Smooth muscle cell (in vitro differentiated cells): ENCODE measurements at regions not wholly inside any gene's neighbourhood (a gene's known extent, or its start where the extent isn't known, plus 50 kb on each side); places are given as distances from the start of the nearest gene placed in this dataset.

Experiments used
- DNase-seq: peaks from one replicate; lab custom pipeline; 2025; ENCODE audit not compliant: unreplicated experiment; lab: John Stamatoyannopoulos, UW
- H2AFZ ChIP-seq: fragments of 200-600 bp; sonication (generic); 2 replicates; pipeline ENCODE4 v1.6.0; 2016; ENCODE audit warnings: antibody characterized with exemption, low read depth, mild to moderate bottlenecking
- H3F3A ChIP-seq: fragments of 200-600 bp; sonication (generic); 2 replicates; pipeline ENCODE4 v1.6.0; 2017; ENCODE audit warnings: antibody characterized with exemption, low read depth
- H3K27ac ChIP-seq: fragments of 200-600 bp; sonication (generic); 2 replicates; pipeline ENCODE4 v1.5.1; 2016; ENCODE audit warnings: low read depth, mild to moderate bottlenecking
- H3K27me3 ChIP-seq: fragments of 200-600 bp; sonication (generic); 2 replicates; pipeline ENCODE4 v1.6.1; 2016; ENCODE audit warnings: low read depth, mild to moderate bottlenecking
- H3K36me3 ChIP-seq: fragments of 200-600 bp; sonication (generic); 2 replicates; pipeline ENCODE4 v1.5.1; 2016; ENCODE audit warnings: low read depth
- H3K4me1 ChIP-seq: fragments of 200-600 bp; sonication (generic); 2 replicates; pipeline ENCODE4 v1.5.1; 2016; ENCODE audit warnings: low read depth
- H3K4me2 ChIP-seq: fragments of 200-600 bp; sonication (generic); 2 replicates; pipeline ENCODE4 v1.6.0; 2016; ENCODE audit warnings: mild to moderate bottlenecking
- H3K4me3 ChIP-seq: fragments of 200-600 bp; sonication (generic); 2 replicates; pipeline ENCODE4 v1.5.1; 2016; ENCODE audit warnings: mild to moderate bottlenecking
- H3K79me2 ChIP-seq: fragments of 200-600 bp; sonication (generic); 2 replicates; pipeline ENCODE4 v1.6.0; 2016; ENCODE audit warnings: low read depth, mild to moderate bottlenecking
- H3K9ac ChIP-seq: fragments of 200-600 bp; sonication (generic); 2 replicates; pipeline ENCODE4 v1.6.0; 2016; ENCODE audit warnings: low read depth
- H3K9me3 ChIP-seq: fragments of 200-600 bp; sonication (generic); replicated peaks from 2 replicates; pipeline ENCODE4 v1.5.1; 2016; ENCODE audit warnings: low read depth
- H4K20me1 ChIP-seq: fragments of 200-600 bp; sonication (generic); 2 replicates; pipeline ENCODE4 v1.6.0; 2016; ENCODE audit warnings: low read depth
- CTCF ChIP-seq: fragments of 200-600 bp; sonication (generic); IDR thresholded peaks from 2 replicates; pipeline ENCODE4 v1.5.1; 2017; ENCODE audit warnings: borderline replicate concordance, mild to moderate bottlenecking, antibody characterized with exemption; ENCODE audit not compliant: insufficient read depth, poor library complexity, severe bottlenecking
- WGBS: methylation state at CpG from one replicate; pipeline ENCODE4 v1.1.7; 2016; ENCODE audit warnings: low lambda C conversion rate; 5-methylcytosine and 5-hydroxymethylcytosine counted together

- Histone ChIP-seq H3K36me3 (no peaks in the 10 kb centered on the region), H3K27ac (no peak overlapping the region), H4K20me1 (no peaks in the 10 kb centered on the region), H3K9ac (no peak overlapping the region), H3K79me2 (no peaks in the 10 kb centered on the region), H3K4me1 (peaks cover 27% of the 10 kb centered on the region), H2AFZ (no peak overlapping the region), H3K27me3 (no peaks in the 10 kb centered on the region), H3K4me3 (no peak overlapping the region), H3K4me2 (no peak overlapping the region), H3F3A (no peaks in the 10 kb centered on the region), H3K9me3 (no peaks in the 10 kb centered on the region)
- DNase-seq: no peak
- WGBS: 91% methylated on average over 5 of the region's 5 CpGs
- TF ChIP-seq CTCF: no peak
Measured at GRCh38 chr18:24949908-24950307, 402.1 kb downstream of the ZNF521 start.

GRCh38 chr18:24954341-24954740 lies 397.6 kb downstream of the ZNF521 start:
- no peak overlapping the region for H3K4me2 ChIP-seq
- TF ChIP-seq CTCF: no peak
- H3K27me3 ChIP-seq: no peaks in the 10 kb centered on the region
- no peak overlapping the region for H2AFZ ChIP-seq
- no peaks in the 10 kb centered on the region for H4K20me1 ChIP-seq
- H3K27ac ChIP-seq: no peak overlapping the region
- H3F3A ChIP-seq: no peaks in the 10 kb centered on the region
- H3K9me3 ChIP-seq: no peaks in the 10 kb centered on the region
- DNase-seq: no peak
- WGBS: 86% methylated on average over 1 of the region's 1 CpG
- peaks cover 20% of the 10 kb centered on the region for H3K4me1 ChIP-seq
- H3K79me2 ChIP-seq: no peaks in the 10 kb centered on the region
- no peak overlapping the region for H3K9ac ChIP-seq
- no peaks in the 10 kb centered on the region for H3K36me3 ChIP-seq
- no peak overlapping the region for H3K4me3 ChIP-seq

- H3K4me3 ChIP-seq: no peak overlapping the region
- no peak overlapping the region for H3K27ac ChIP-seq
- H2AFZ ChIP-seq: no peak overlapping the region
- no peaks in the 10 kb centered on the region for H4K20me1 ChIP-seq
- no peaks in the 10 kb centered on the region for H3K79me2 ChIP-seq
- H3K9me3 ChIP-seq: no peaks in the 10 kb centered on the region
- H3K4me1 ChIP-seq: no peaks in the 10 kb centered on the region
- no peak for DNase-seq
- no peak overlapping the region for H3K4me2 ChIP-seq
- TF ChIP-seq CTCF: no peak
- H3K36me3 ChIP-seq: no peaks in the 10 kb centered on the region
- H3K27me3 ChIP-seq: no peaks in the 10 kb centered on the region
- H3K9ac ChIP-seq: no peak overlapping the region
- no peaks in the 10 kb centered on the region for H3F3A ChIP-seq
- 69% methylated on average over 2 of the region's 2 CpGs for WGBS
Measured at GRCh38 chr18:24958001-24958400, 394.0 kb downstream of the ZNF521 start.

- no peaks in the 10 kb centered on the region for H3F3A ChIP-seq
- no peaks in the 10 kb centered on the region for H3K4me1 ChIP-seq
- peak overlapping the region; percentile 70 for H2AFZ ChIP-seq
- H4K20me1 ChIP-seq: no peaks in the 10 kb centered on the region
- H3K36me3 ChIP-seq: no peaks in the 10 kb centered on the region
- H3K9me3 ChIP-seq: no peaks in the 10 kb centered on the region
- no peak overlapping the region for H3K4me3 ChIP-seq
- H3K27ac ChIP-seq: no peak overlapping the region
- no peak overlapping the region for H3K9ac ChIP-seq
- no peak for DNase-seq
- WGBS: 2% methylated on average over 7 of the region's 7 CpGs
- peak overlapping the region; percentile 50 for H3K4me2 ChIP-seq
- H3K27me3 ChIP-seq: no peaks in the 10 kb centered on the region
- no peaks in the 10 kb centered on the region for H3K79me2 ChIP-seq
- no peak for TF ChIP-seq CTCF
Measured at GRCh38 chr18:24959051-24959476, 392.9 kb downstream of the ZNF521 start.
